Activated naive CD8-positive, alpha-beta T cell treated with anti-CD3 and anti-CD28 coated beads, Interleukin-2, amount 10 ng/mL, durations not matched to agents 7 days and 5 days (primary cell): ENCODE measurements at regions not wholly inside any gene's neighbourhood (a gene's known extent, or its start where the extent isn't known, plus 50 kb on each side); places are given as distances from the start of the nearest gene placed in this dataset.
"Not testable (repeated sequence)": the region's sequence is repeated elsewhere in the genome, so short reads cannot be mapped to it uniquely, and the experiment has no call there.

Experiments used
- ATAC-seq: fragments of 150-1000 bp; cut with Tn5 transposase; one replicate; pipeline ENCODE4 v1.10.0; 2021; ENCODE audit warnings: low read depth, moderate library complexity
- POLR2A ChIA-PET: fragments of 350-600 bp; sonication (Branson Sonifier 250); formaldehyde crosslinking; loops from one replicate; lab custom pipeline; 2021; ENCODE audit warnings: antibody characterized with exemption; lab: Charles Lee
- DNase-seq: peaks from one replicate; pipeline ENCODE4 v3.0.0; 2021
- H3K27ac Mint-ChIP-seq: one replicate; pipeline ENCODE4 v1.8.0; 2022; ENCODE audit warnings: mild to moderate bottlenecking, mixed read lengths
- H3K27me3 Mint-ChIP-seq: one replicate; pipeline ENCODE4 v1.8.0; 2022; ENCODE audit warnings: mild to moderate bottlenecking, moderate library complexity, mixed read lengths
- H3K36me3 Mint-ChIP-seq: one replicate; pipeline ENCODE4 v1.8.0; 2021; ENCODE audit warnings: mild to moderate bottlenecking, mixed read lengths
- H3K4me1 Mint-ChIP-seq: one replicate; pipeline ENCODE4 v1.8.0; 2021; ENCODE audit warnings: mixed read lengths
- H3K4me3 Mint-ChIP-seq: one replicate; pipeline ENCODE4 v1.8.0; 2022; ENCODE audit warnings: mild to moderate bottlenecking, moderate library complexity, mixed read lengths
- H3K9me3 Mint-ChIP-seq: one replicate; pipeline ENCODE4 v1.8.0; 2021; ENCODE audit warnings: mixed read lengths

DNA sequence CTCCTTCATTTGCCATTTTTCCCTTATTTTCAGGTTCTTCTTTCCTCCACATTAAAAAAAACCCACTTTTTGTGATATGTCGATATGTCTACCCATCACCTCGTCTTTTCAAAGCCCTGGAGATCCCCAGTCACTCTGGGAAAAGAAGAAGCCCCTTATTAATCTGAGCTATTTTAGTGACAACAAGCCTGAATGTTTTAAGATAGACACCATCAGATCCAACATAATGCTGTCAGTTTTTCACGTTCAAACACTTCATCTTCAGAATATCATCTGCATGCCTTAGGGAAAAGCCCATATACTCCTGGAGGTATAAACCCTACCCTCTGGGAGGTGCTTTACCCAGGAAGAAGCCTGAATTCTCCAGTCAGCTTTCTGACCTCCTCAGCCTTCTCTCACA, 464.0 kb upstream of the CDH4 start:
- H3K4me3 Mint-ChIP-seq = no peak overlapping the region
- no peak for ATAC-seq
- POLR2A ChIA-PET = no interaction called here
- H3K4me1 Mint-ChIP-seq = no peaks in the 10 kb centered on the region
- no peak overlapping the region for H3K27ac Mint-ChIP-seq
- H3K9me3 Mint-ChIP-seq = no peaks in the 10 kb centered on the region
- no peak for DNase-seq
- no peaks in the 10 kb centered on the region for H3K36me3 Mint-ChIP-seq
- H3K27me3 Mint-ChIP-seq = no peaks in the 10 kb centered on the region

DNA sequence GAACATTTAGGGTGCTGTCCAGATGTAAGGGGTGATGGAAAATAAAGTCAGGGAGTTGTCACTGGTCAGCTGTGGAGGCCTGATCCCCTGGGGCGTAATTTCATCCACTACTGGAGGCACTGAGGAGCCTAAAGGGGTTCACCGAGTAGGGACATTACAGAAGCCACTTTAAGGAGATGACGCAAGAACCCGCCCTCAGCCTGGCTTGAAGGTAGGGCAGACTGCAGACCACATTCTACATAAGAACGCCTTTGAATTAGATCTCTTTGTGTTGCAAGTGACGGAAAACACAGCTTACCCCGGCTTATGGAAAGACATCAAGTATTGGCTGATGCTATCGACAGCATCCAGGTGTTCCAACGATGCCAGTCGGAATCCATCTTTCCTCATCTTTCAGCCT, 462.7 kb upstream of the CDH4 start:
- H3K4me3 Mint-ChIP-seq = no peak overlapping the region
- H3K4me1 Mint-ChIP-seq = no peaks in the 10 kb centered on the region
- no peak overlapping the region for H3K27ac Mint-ChIP-seq
- H3K9me3 Mint-ChIP-seq = no peaks in the 10 kb centered on the region
- ATAC-seq (no peak), DNase-seq (no peak)
- H3K36me3 Mint-ChIP-seq = no peaks in the 10 kb centered on the region
- POLR2A ChIA-PET = no interaction called here
- no peaks in the 10 kb centered on the region for H3K27me3 Mint-ChIP-seq

DNA sequence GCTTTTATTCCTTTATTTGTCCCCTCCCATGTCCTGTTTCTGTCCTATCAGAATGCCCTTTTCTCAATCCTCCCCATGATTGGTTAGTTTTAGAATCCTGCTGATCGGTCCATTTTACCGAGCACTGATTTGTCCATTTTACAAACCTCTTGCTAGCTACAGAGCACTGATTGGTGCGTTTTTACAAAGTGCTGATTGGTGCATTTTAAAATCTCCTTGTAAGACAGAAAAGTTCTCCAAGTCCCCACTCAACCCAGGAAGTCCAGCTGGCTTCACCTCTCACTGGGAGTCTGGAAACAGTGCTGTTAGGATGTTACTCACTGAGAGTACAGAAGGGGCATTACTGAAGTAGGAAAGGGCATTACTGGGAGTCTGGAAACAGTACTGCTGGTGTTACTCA, 461.7 kb upstream of the CDH4 start:
- ATAC-seq, H3K4me1 Mint-ChIP-seq, H3K4me3 Mint-ChIP-seq, H3K27ac Mint-ChIP-seq, DNase-seq, POLR2A ChIA-PET, H3K9me3 Mint-ChIP-seq, H3K27me3 Mint-ChIP-seq, H3K36me3 Mint-ChIP-seq: not testable (repeated sequence)

DNA sequence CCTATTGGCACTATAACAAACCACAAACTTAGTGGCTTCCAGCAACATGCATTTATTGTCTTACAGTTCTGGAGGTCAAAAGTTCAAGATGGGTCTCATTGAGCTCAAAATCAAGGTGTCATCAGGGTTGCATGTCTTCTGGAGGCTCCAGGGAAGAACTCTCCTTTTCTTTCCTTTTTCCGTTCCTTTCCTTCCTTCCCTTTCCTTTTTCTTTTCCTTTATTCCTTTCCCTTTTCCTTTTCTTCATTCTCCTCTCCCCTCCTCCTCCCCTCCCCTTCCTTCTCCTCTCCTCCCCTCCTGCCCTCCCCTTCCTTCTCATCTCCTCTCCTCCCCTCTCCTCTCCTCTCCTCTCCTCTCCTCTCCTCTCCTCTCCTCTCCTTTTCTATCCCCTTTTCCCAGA, 460.2 kb upstream of the CDH4 start:
- H3K4me3 Mint-ChIP-seq = no peak overlapping the region
- no peak overlapping the region for H3K27ac Mint-ChIP-seq
- DNase-seq = no peak
- H3K36me3 Mint-ChIP-seq = no peaks in the 10 kb centered on the region
- POLR2A ChIA-PET = no interaction called here
- no peaks in the 10 kb centered on the region for H3K9me3 Mint-ChIP-seq
- H3K4me1 Mint-ChIP-seq = no peaks in the 10 kb centered on the region
- H3K27me3 Mint-ChIP-seq = no peaks in the 10 kb centered on the region
- ATAC-seq = no peak

DNA sequence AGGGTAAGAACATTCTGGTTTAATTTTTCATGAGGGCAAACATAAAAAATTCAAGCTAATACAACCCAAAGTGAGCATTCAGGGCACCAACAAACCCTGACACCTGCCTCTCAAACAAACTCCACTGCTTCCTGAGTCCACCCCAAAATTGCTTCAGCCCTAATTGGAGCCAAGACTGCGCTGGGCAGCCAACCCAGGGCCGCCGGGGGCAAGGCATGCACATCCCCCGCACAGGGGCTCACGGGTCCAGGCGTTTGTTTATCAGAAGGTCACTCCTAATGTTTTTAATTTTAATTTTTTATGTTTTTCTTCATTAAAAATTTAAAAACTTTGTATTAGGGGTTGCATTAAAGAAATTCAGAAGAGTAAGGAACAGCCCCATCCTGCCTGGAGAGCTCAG, 459.1 kb upstream of the CDH4 start:
- DNase-seq = no peak
- Mint-ChIP-seq H3K9me3 (no peaks in the 10 kb centered on the region), H3K4me1 (no peaks in the 10 kb centered on the region), H3K27ac (no peak overlapping the region), H3K36me3 (no peaks in the 10 kb centered on the region), H3K4me3 (no peak overlapping the region), H3K27me3 (no peaks in the 10 kb centered on the region)
- POLR2A ChIA-PET = no interaction called here
- no peak for ATAC-seq

DNA sequence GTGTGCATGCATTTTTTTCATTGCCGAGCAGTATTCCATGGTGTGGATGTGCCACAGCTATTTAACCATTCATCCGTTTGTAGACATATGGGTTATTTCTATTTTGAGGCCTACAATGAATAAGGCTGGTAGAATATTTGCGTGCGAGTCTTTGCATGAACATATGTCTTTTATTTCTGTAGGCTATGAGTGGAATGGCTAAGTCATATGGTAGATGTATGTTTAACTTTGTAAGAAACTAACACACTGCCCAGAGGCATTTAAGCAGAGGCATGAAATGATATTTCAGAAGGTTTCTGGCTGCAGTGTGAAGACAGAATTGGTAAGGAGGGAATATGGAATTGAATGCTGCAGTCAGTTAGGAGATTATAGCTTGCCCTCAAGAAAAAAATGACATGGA, 457.4 kb upstream of the CDH4 start:
- H3K27ac Mint-ChIP-seq = no peak overlapping the region
- no peaks in the 10 kb centered on the region for H3K9me3 Mint-ChIP-seq
- ATAC-seq = no peak
- H3K4me1 Mint-ChIP-seq = no peaks in the 10 kb centered on the region
- POLR2A ChIA-PET = no interaction called here
- no peaks in the 10 kb centered on the region for H3K36me3 Mint-ChIP-seq
- no peak overlapping the region for H3K4me3 Mint-ChIP-seq
- DNase-seq = no peak
- no peaks in the 10 kb centered on the region for H3K27me3 Mint-ChIP-seq

DNA sequence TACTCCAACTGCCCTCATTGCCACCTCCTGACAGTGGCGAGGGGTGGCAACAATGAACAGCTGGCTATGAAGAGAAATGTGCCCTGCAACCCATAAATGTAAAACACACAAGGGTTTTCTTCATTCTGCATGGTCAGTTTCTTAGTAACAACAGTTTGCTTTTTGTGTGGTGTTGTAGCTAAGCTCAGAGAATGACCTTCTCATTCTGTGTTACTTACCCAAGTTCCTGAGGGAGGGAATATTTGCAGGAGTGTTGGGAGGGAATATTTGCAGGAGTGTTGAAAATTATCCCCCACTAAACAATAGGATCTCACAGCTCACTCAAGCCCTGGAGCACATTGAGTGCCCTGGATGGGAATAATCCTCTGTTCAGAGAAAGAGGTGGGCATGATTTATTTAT, 456.4 kb upstream of the CDH4 start:
- peaks cover 2% of the 10 kb centered on the region for H3K9me3 Mint-ChIP-seq
- no peaks in the 10 kb centered on the region for H3K27me3 Mint-ChIP-seq
- ATAC-seq (no peak), DNase-seq (no peak)
- H3K4me1 Mint-ChIP-seq = no peaks in the 10 kb centered on the region
- H3K36me3 Mint-ChIP-seq = no peaks in the 10 kb centered on the region
- POLR2A ChIA-PET = no interaction called here
- no peak overlapping the region for H3K27ac Mint-ChIP-seq
- H3K4me3 Mint-ChIP-seq = no peak overlapping the region

DNA sequence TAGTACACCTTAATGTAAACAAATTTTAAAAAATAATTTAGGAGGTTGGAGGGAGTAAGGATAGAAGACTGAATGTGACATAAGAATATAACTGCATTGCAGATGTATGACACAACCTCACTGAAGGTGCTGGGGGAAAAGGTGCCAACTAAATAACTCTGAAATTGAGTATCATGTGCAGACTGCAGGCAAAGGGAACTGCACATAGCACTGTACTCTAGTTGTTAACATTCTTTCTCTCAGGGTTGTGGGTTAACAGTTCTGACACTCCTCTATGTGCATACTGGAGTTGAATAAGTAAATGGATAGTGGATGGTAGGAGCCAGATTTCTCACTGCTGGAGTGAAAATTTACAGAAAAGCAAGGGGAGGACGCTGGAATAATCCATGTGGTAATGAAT, 451.9 kb upstream of the CDH4 start:
- peaks cover 5% of the 10 kb centered on the region for H3K9me3 Mint-ChIP-seq
- H3K4me1 Mint-ChIP-seq = no peaks in the 10 kb centered on the region
- H3K27me3 Mint-ChIP-seq = no peaks in the 10 kb centered on the region
- no peak for ATAC-seq
- H3K36me3 Mint-ChIP-seq = no peaks in the 10 kb centered on the region
- no peak overlapping the region for H3K27ac Mint-ChIP-seq
- H3K4me3 Mint-ChIP-seq = no peak overlapping the region
- POLR2A ChIA-PET = no interaction called here
- no peak for DNase-seq

DNA sequence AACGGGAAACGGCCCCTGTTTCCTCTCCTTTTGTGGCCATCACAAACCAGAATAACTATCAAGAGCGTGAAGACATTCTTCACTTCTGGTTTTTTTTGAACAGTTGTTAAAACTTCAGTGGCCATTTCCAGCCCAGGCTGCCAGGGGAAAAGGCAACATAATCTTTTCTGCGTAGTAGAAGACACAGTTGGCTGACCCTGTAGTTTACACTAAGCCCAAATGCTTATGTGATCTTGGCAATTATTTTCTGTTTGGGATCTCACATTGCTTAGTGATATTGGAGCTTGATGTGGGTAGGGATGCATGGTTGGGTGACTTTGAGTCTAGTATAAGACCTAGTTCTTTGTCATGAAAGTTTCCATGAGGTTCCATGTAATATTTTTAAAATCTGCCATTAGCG, 449.4 kb upstream of the CDH4 start:
- ATAC-seq (no peak), DNase-seq (no peak)
- Mint-ChIP-seq H3K4me3 (no peak overlapping the region), H3K9me3 (peaks cover 5% of the 10 kb centered on the region), H3K27me3 (no peaks in the 10 kb centered on the region), H3K27ac (no peak overlapping the region), H3K36me3 (no peaks in the 10 kb centered on the region), H3K4me1 (no peaks in the 10 kb centered on the region)
- POLR2A ChIA-PET = no interaction called here

DNA sequence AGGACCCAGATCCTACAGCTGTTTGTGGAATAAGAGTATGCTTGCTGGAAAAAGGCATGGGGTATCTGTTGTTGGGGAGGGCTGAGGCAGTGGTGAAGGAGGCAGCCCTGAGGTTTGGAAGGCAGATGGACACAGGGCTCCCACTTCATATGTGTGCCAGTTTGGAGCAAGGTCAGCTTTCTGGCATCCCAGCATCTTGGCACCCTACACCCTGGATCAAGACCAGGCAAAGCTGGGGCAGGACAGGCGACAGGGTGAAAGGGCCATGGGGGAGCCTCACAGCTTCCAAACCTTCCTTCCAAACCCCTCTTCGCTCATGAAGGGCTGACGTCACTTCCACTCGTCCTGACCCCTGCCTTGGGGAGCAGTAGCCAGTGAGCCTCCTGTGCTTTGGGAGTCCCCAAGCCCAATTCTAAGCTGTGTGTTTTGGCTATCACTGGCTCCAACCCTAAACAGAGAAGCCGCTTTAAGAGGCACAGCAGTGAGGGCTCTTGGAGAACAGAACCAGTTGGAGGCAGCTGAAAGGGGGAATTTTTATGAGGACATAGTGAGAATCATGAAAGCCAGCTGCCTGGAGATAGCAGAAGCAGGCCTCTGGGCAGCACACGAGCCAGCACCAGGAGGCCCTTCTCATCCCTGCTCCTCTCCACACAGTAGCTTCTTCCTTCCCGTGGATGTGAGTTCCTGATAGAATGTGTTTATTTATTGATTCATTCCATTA, 448.6 kb upstream of the CDH4 start:
- DNase-seq = no peak
- Mint-ChIP-seq H3K27ac (no peak overlapping the region), H3K9me3 (peaks cover 5% of the 10 kb centered on the region), H3K4me3 (no peak overlapping the region), H3K36me3 (no peaks in the 10 kb centered on the region), H3K4me1 (no peaks in the 10 kb centered on the region), H3K27me3 (no peaks in the 10 kb centered on the region)
- POLR2A ChIA-PET = no interaction called here
- no peak for ATAC-seq

DNA sequence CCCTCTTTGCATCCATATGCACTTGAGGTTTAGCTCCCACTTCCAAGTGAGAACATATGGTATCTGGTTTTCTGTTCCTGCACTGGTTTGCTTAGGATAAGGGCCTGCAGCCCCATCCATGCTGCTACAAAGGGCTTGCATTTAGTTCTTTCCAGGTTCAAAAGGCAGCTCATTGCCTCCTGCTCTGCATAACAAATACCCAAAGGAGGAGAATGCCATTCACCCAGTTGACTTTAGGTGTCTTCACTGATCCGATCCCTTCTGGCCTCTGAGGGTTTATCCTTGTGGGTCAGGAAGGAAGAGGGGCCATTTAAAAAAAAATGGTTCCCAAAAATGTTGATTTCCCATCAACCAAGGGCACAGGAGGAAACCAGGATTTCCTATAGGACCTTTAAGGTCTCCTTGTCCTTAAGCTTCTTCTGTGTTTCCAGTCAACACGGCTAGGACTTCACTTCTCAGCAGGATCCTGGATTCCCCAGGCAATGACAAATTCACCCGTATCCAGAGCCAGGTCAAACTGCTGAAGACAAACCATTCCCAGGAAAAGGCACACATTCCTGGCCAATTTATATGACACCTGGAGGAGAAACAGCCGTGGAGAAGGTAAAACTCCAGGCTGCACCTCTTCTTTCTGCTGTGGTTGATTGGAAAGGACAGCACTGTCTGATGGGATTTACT, 447.7 kb upstream of the CDH4 start:
- Mint-ChIP-seq H3K4me3 (no peak overlapping the region), H3K36me3 (no peaks in the 10 kb centered on the region), H3K27ac (no peak overlapping the region), H3K9me3 (peaks cover 5% of the 10 kb centered on the region), H3K4me1 (no peaks in the 10 kb centered on the region), H3K27me3 (no peaks in the 10 kb centered on the region)
- ATAC-seq (no peak), DNase-seq (no peak)
- POLR2A ChIA-PET = no interaction called here

DNA sequence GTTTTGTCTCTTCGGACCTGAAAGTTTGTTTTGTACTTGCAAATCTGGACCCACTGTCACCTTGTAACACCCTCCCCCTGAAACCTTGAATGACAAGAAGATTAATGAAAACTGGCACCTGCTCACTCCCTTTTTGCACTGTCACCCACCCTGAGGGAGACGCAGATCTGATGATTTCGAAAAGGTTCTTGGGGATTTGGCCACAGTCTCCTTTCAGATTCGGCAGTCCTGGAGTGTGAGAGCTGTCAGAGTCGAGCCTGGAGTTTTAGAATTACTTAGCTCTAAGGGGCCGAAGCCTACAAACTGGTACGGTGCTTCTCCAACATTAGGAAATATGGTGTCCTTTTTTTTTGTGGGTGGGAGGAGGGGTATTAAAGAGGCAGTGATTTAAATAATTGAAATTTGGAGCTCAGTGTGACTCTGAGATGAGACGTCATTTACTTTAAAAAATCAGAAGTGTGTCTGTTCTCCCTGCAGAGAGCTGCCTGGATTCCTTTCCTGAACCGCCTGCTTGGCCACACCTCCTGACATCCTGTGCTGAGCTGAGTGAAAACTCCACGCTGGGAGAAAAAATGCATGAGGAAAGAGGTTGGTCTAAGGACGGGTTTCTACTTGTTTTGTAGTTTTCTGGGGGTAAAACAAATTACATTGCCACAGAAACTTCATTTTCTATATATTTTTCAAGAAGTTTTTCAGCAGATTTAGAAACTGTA, 447.0 kb upstream of the CDH4 start:
- H3K27me3 Mint-ChIP-seq = no peaks in the 10 kb centered on the region
- no peak overlapping the region for H3K4me3 Mint-ChIP-seq
- ATAC-seq = no peak
- DNase-seq = no peak
- H3K9me3 Mint-ChIP-seq = peaks cover 5% of the 10 kb centered on the region
- no peaks in the 10 kb centered on the region for H3K4me1 Mint-ChIP-seq
- H3K27ac Mint-ChIP-seq = no peak overlapping the region
- POLR2A ChIA-PET = no interaction called here
- H3K36me3 Mint-ChIP-seq = no peaks in the 10 kb centered on the region

DNA sequence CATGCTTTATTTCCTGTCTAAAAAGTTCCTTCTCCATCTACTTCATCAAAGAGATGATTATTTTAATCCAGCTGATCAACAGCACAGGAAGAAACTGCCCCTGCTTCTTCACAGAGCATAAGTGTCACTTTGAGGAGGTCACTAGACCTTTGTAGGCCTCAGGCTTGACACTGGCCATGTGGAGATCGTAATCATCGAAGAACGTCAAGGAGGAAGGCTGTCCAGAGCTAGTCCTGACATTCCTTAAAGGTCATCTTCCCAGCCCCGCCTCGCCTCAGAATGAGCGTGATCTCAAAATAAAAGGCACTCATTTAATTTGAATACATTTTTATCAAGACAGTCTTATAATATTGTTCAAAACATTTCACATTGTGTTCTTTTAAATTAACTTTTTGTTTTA, 445.7 kb upstream of the CDH4 start:
- Mint-ChIP-seq H3K9me3 (no peaks in the 10 kb centered on the region), H3K4me1 (no peaks in the 10 kb centered on the region), H3K27me3 (no peaks in the 10 kb centered on the region), H3K4me3 (no peak overlapping the region), H3K27ac (no peak overlapping the region), H3K36me3 (no peaks in the 10 kb centered on the region)
- POLR2A ChIA-PET = no interaction called here
- DNase-seq (no peak), ATAC-seq (no peak)

DNA sequence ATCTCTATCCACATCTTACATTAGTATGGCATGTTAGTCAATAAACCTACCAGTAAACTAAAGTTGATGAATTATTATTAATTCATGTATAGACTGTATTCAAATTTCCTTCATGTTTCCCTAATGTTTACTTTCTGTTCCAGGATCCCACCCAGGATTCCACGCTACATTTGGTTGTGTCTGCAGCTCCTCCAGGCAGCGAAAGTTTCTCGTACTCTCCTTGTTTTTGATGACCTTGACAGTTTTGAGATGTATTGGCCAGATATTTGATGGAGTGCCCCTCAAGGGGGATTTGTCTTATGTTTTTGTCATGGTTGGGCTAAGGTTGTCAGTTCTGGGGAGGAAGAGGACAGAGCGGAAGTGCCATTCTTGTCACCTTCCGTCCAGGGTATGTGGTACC, 445.2 kb upstream of the CDH4 start:
- ATAC-seq (no peak), DNase-seq (no peak)
- Mint-ChIP-seq H3K27me3 (no peaks in the 10 kb centered on the region), H3K4me1 (no peaks in the 10 kb centered on the region), H3K9me3 (no peaks in the 10 kb centered on the region), H3K27ac (no peak overlapping the region), H3K36me3 (no peaks in the 10 kb centered on the region), H3K4me3 (no peak overlapping the region)
- POLR2A ChIA-PET = no interaction called here
